HG02798 (cell line): ENCODE measurements at regions not wholly inside any gene's neighbourhood (a gene's known extent, or its start where the extent isn't known, plus 50 kb on each side); places are given as distances from the start of the nearest gene placed in this dataset.
"Not testable (repeated sequence)": the region's sequence is repeated elsewhere in the genome, so short reads cannot be mapped to it uniquely, and the experiment has no call there.

Experiments used
- ATAC-seq: cut with Tn5 transposase; IDR thresholded peaks from one replicate; pipeline ENCODE4 v1.9.1; 2021; ENCODE audit warnings: mild to moderate bottlenecking; ENCODE audit not compliant: unreplicated experiment, poor library complexity

GRCh38 chr11:19420868-19421533 is 180.3 kb upstream of the E2F8 start:
- ATAC-seq = no peak

GRCh38 chr11:19419808-19420207 is 179.1 kb upstream of the E2F8 start:
- ATAC-seq = no peak

DNA sequence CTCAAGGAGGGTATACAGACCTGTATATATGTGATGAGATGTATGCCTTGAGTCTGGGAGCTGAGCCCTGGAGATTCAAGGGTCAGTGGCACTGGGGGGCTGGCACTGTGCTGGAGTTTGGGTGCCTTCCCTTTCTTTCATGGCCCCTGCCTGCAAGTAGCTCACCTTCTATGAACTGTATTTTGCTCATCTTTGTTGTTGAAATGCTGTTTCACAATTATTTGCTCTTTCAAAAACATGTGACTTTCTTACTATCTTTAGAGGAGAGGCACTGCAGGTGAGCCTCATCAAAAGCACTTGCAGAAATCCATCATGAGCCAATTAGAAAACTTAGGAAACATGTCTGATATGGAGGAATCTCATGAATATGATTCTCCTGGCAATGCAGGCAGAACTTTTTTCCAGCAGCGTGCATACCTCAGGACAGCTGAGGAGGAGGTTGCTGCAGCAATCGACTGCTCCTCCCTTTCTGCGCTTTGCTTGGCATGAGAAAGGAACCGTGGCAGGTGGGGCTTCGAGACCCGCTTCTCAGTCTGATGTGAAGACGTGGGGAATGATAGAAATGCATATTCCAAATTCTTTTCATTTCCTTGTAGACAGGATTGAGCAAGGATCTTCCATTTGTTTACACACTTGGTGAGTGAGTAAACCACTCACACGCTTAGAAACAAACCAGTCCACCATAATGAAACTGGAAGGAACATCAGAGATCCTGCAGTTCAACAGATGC is 178.4 kb upstream of the E2F8 start:
- no peak for ATAC-seq

GRCh38 chr11:19418221-19418620 is 177.5 kb upstream of the E2F8 start:
- ATAC-seq = no peak

GRCh38 chr11:19412070-19412469 is 171.3 kb upstream of the E2F8 start:
- not testable (repeated sequence) for ATAC-seq

DNA sequence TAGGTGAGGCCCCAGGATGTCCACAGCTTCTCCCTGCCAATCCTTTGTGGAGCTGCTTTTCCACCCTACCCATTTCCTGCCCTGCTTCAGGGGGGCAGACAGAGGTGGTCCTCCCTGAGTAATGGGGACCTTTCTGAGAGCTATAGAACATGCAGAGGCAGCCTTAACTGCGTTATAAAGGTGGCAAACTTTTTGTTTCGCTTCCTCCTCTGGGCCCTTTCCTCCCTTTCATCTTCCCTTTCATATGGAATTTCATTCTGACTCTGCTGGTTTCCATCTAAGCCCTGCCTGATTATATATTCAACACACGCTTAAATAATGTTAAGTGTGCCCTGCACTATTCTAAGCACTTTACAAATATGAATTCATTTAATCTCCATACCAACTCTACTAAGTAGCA is 169.3 kb upstream of the E2F8 start:
- peak; percentile 73 for ATAC-seq

GRCh38 chr11:19409307-19409706 is 168.6 kb upstream of the E2F8 start:
- ATAC-seq = no peak

- no peak for ATAC-seq
Observed at GRCh38 chr11:19407677-19408270, 167.0 kb upstream of the E2F8 start.

GRCh38 chr11:19405966-19406365 is 165.2 kb upstream of the E2F8 start:
- no peak for ATAC-seq

DNA sequence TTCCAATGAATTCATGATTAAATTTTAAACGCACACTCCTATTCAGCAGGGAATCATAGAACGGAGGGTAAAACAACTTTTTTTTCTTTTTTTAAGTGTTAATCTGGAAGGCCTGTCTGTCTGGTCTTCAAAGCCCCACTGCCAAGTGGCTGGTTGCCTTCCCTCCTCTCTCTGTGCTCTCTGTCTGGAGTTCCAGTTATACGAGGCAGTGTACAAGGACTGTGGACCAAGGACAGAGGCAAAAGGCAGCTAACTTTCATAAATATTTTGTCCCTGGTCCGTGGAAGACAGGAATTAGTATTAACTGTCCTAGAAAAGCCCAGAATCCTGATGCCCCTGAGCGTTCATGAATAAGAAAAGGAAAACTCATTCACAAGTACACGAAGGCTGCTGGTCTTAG is 164.0 kb upstream of the E2F8 start:
- ATAC-seq = no peak

- no peak for ATAC-seq
Observed at GRCh38 chr11:19403196-19403895, 162.6 kb upstream of the E2F8 start.

- no peak for ATAC-seq
Observed at GRCh38 chr11:19400296-19400695, 159.6 kb upstream of the E2F8 start.

DNA sequence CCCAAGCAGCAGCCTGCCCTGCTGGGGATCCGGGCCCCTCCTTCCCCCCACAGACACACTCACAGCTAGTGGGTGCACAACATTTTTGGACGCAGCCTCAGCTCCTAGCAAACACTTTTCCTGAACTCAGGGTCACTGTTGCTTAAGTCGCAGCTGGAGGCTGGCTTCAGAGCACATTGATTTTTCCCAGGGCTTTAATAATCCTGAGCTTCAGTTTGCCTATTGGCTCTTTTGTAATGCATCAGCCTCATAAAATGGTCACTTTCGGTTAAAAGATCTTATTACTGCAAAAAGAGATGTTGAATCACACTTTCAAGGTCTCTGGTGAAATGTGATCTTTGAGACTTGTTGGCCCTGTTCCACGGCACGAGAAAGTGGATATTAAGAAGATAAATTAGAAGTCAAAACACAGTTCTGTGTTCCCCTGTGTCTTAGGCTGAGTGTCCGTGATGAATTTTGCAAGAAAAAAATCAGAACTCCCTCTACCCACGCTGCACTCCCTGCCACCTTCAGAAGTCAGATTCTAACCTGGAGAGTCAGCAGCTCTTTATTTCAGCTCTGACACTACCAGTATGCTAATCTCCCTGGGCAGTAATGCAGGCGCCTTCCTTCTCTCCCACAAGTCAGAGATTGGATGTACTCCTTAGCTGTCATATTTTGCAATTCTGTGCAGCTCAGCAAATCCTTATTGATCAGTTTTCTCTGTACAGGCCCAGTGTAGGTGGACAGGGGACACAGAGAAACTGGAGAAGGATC is 158.2 kb upstream of the E2F8 start:
- no peak for ATAC-seq

GRCh38 chr11:19398273-19398672 is 157.5 kb upstream of the E2F8 start:
- ATAC-seq = no peak

- peak; percentile 1 for ATAC-seq
Observed at GRCh38 chr11:19395050-19395449, 154.3 kb upstream of the E2F8 start.

- ATAC-seq = peak; percentile 82
Observed at GRCh38 chr11:19394525-19395016, 153.8 kb upstream of the E2F8 start.

DNA sequence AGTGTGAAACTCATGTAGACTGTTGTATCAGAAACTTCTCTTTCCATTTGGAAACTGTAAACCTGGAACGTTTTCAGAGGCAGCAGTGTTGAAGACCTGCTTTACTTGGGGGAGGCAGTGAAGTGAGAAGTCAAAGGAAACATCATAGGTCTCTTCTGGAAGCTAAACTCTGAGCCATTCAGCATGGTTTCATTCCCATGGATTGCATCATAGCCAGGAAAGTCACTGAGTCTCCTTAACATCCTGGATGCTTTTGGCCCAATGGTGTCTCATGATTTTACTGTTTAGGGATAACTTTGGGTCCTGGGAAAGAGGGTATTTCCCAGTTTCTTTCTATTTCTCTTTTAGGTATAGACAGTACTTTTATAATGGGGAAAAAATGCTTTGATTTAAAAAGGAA is 153.2 kb upstream of the E2F8 start:
- no peak for ATAC-seq

GRCh38 chr11:19392847-19393518 is 152.2 kb upstream of the E2F8 start:
- ATAC-seq = no peak

- no peak for ATAC-seq
Observed at GRCh38 chr11:19392321-19392720, 151.6 kb upstream of the E2F8 start.

DNA sequence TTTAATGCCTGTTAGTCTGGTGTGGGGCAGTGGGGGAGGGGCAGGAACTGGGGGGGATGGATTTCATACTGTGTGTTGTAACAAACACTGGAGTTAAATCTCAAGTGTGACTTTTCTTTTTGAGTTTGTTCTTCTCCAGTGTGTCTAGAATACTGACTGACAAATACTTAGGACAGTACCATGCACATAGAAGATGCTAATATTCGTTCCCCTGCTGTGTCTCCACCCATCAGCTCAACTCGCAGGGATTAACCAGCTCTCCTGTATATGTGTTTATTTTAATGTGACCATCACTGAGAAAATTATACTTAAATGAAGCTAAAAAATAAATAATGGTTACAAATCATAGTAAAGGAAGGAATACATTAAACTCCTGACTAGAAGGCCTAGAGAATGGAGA is 150.9 kb upstream of the E2F8 start:
- ATAC-seq = no peak
